GM13977 (cell line): ENCODE measurements at regions not wholly inside any gene's neighbourhood (a gene's known extent, or its start where the extent isn't known, plus 50 kb on each side); places are given as distances from the start of the nearest gene placed in this dataset.

Experiments used
- DNase-seq: peaks from one replicate; pipeline ENCODE4 v3.0.0; 2012; ENCODE audit warnings: low spot score
- in situ Hi-C: fragments of 300-500 bp; cut with MboI; formaldehyde crosslinking; loops from one replicate; pipeline ENCODE4 v1.12.0; 2022; ENCODE audit warnings: low sequenced_read_pairs, low pct_unique_long_range_greater_than_20kb, mixed read lengths, inconsistent platforms; ENCODE audit not compliant: unreplicated experiment
- TF ChIP-seq, protein P1 (sequence below): IDR thresholded peaks from 2 replicates; pipeline ENCODE4 v1.5.1; 2012; ENCODE audit warnings: mild to moderate bottlenecking, control low read depth; ENCODE audit not compliant: insufficient read depth; ENCODE audit errors: extremely low read depth, missing control alignments

DNA sequence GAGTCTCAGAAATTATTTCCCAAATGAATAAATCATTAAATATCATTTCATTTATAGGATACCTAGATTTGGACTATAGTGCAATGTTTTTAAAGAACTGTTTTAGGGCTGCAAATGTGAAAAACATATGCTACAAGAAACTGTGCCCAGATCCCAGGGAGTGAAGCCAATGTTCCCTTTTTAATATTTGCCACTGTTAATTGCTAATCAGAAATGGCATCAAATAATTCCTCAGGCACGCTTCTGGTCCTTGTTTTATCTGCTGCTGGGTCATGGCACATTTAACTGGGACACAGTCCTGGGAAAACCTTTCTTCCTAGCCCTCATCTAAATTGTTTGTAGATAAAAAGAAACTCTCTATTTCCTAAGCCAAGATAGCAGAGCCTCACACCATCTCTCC is 79.3 kb upstream of the CNTNAP4 start:
- TF ChIP-seq, protein P1, sequence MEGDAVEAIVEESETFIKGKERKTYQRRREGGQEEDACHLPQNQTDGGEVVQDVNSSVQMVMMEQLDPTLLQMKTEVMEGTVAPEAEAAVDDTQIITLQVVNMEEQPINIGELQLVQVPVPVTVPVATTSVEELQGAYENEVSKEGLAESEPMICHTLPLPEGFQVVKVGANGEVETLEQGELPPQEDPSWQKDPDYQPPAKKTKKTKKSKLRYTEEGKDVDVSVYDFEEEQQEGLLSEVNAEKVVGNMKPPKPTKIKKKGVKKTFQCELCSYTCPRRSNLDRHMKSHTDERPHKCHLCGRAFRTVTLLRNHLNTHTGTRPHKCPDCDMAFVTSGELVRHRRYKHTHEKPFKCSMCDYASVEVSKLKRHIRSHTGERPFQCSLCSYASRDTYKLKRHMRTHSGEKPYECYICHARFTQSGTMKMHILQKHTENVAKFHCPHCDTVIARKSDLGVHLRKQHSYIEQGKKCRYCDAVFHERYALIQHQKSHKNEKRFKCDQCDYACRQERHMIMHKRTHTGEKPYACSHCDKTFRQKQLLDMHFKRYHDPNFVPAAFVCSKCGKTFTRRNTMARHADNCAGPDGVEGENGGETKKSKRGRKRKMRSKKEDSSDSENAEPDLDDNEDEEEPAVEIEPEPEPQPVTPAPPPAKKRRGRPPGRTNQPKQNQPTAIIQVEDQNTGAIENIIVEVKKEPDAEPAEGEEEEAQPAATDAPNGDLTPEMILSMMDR, result no peak
- in situ Hi-C loops, result no loop called here
- no peak for DNase-seq

DNA sequence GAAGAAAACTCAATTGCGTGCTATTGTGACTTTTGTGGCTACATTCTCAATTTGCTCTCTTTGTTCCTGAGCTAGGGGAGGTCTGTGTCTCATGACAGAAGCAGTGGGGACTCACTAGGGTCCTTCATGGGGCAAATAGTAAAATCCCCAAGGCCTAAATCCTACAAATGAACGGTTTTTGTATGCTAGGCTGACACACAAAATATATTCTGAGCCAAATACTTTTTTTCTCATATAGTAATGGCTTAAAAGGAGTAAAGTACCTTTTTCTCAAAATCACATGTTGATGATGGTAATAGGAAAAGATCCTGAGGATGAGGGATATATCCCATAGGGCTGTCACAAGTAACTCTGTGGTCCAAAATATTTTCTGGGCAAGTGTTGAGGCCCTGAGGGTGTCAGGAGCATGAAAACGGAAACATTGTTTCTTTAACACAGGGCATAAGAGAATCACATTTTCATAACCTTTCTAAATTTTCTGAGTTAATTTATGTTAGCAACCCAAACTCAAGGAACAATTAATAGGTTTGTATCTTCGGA is 77.5 kb upstream of the CNTNAP4 start:
- in situ Hi-C loops, result no loop called here
- TF ChIP-seq, protein P1, result no peak
- DNase-seq, result no peak

DNA sequence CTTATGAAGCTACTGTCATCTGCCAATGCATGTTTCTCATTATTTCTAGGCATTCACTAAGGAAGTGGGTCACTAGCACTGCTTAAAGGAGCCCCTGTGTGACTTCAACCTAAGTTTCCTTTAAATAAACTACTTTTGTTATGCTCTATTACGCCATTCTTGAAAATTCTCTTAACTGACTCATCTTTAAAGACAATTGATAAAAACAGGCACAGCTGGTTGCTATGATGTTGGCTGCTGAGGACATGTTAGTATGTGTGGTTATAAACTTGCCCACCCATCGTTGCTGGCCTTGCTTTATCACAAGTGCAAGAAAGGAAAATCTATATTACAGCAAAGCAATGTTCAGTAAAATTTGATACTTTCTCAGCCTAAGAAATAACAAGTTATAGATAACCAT is 75.8 kb upstream of the CNTNAP4 start:
- TF ChIP-seq, protein P1, result no peak
- in situ Hi-C loops, result no loop called here
- no peak for DNase-seq

DNA sequence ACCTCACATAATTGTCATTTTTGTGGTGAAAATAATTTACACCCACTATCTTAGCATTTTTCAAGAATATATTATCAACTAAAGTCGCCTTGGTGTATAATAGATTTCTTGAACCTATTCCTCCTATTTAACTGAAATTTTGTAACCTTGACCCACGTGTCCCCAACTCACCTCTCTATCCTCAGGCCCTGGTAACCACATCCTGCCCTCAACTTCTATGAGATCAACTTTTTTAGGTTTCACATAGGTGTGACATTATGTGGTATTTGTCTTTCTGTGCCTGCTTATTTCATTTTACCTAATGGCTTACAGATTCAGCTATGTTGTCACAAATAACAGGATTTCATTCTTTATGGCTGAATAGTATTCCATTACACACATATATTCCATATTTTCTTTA is 73.0 kb upstream of the CNTNAP4 start:
- in situ Hi-C loops, result no loop called here
- TF ChIP-seq, protein P1, result no peak
- no peak for DNase-seq

DNA sequence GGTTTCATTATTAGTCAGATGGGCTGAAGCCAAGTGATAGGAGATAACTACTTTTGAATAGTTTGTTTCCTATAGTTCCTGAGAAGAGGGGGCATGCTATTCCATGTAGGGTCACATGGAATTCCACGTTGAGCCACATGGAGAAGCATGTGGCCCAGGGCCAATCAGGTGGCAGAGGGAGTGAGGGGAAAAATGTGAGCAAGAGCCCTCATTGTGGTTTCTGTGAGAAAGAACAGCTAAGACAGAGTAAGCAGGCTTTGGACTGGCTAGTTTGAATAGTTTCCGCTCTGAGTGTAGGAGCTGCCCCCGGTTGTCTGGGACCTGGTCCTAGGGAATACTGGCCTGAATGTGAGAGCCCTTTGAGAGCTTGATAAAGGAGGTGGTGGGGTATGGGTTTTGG is 69.9 kb upstream of the CNTNAP4 start:
- TF ChIP-seq, protein P1, result no peak
- in situ Hi-C loops, result no loop called here

DNA sequence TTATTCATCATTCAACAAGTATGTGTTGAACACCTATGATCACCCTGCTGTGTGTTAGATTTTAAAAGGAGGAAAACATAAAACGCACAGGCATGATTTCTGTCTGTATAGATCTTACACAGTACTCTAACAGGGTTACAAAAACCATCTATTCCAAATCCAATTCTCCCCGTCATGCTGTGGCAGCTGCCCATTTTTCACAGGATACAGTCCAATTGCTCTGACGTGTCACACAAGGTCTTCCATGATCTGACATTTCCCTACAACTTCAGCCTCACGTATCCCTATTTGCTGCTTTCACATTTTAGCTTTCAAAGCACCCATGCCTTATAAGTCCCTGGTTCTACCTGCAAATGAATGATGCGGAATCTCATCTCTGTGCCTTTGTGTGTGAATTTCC is 67.0 kb upstream of the CNTNAP4 start:
- no peak for DNase-seq
- in situ Hi-C loops, result no loop called here

More for the DNA sequence above, 69.9 kb upstream of the CNTNAP4 start:
- DNase-seq, result no peak

More for the DNA sequence above, 67.0 kb upstream of the CNTNAP4 start:
- TF ChIP-seq, protein P1, result no peak
